ENCODE measurements at regions not wholly inside any gene's neighbourhood (a gene's known extent, or its start where the extent isn't known, plus 50 kb on each side); places are given as distances from the start of the nearest gene placed in this dataset.

GRCh38 chr11:122178795-122179194 is 62.8 kb upstream of the BLID start:
- no peak for DNase-seq
- Histone ChIP-seq H2AFZ (ENCODE audit: low read length) (no peak overlapping the region), H4K20me1 (ENCODE audit: insufficient read depth, low read length) (no peaks in the 10 kb centered on the region), H3K27ac (ENCODE audit: low read length) (no peak overlapping the region), H3K36me3 (replicated peaks; ENCODE audit: insufficient read depth, low read length) (no peaks in the 10 kb centered on the region), H3K4me1 (ENCODE audit: low read length) (no peaks in the 10 kb centered on the region), H3K4me3 (ENCODE audit: low read length) (no peak overlapping the region), H3K27me3 (replicated peaks; ENCODE audit: insufficient read depth, low read length) (no peaks in the 10 kb centered on the region), H3K9ac (ENCODE audit: low read length) (no peak overlapping the region), H3K4me2 (ENCODE audit: low read depth, low read length) (no peak overlapping the region), H3F3A (ENCODE audit: insufficient read depth, low read length) (no peaks in the 10 kb centered on the region), H3K9me2 (replicated peaks; ENCODE audit: insufficient read depth, low read length) (no peaks in the 10 kb centered on the region), H3K9me3 (replicated peaks; ENCODE audit: insufficient read depth, low read length) (no peaks in the 10 kb centered on the region), H3K79me2 (ENCODE audit: low read length) (no peaks in the 10 kb centered on the region)
- no peak for TF ChIP-seq EZH2phosphoT487 (IDR thresholded peaks at IDR 0.05; ENCODE audit: low read length)

GRCh38 chr11:122177238-122177637 is 61.2 kb upstream of the BLID start:
- Histone ChIP-seq H3K9ac (ENCODE audit: low read length) (no peak overlapping the region), H2AFZ (ENCODE audit: low read length) (no peak overlapping the region), H3K9me2 (replicated peaks; ENCODE audit: insufficient read depth, low read length) (no peaks in the 10 kb centered on the region), H3K27me3 (replicated peaks; ENCODE audit: insufficient read depth, low read length) (no peaks in the 10 kb centered on the region), H3K36me3 (replicated peaks; ENCODE audit: insufficient read depth, low read length) (no peaks in the 10 kb centered on the region), H3K9me3 (replicated peaks; ENCODE audit: insufficient read depth, low read length) (no peaks in the 10 kb centered on the region), H3K79me2 (ENCODE audit: low read length) (no peaks in the 10 kb centered on the region), H3K27ac (ENCODE audit: low read length) (no peak overlapping the region), H3K4me1 (ENCODE audit: low read length) (no peaks in the 10 kb centered on the region), H3K4me3 (ENCODE audit: low read length) (no peak overlapping the region), H4K20me1 (ENCODE audit: insufficient read depth, low read length) (no peaks in the 10 kb centered on the region), H3F3A (ENCODE audit: insufficient read depth, low read length) (no peaks in the 10 kb centered on the region), H3K4me2 (ENCODE audit: low read depth, low read length) (no peak overlapping the region)
- no peak for DNase-seq
- no peak for TF ChIP-seq EZH2 (optimal IDR thresholded peaks at IDR 0.05; ENCODE audit: low read depth, low read length)
- TF ChIP-seq EZH2phosphoT487 (IDR thresholded peaks at IDR 0.05; ENCODE audit: low read length) = no peak
- no peak for TF ChIP-seq CTCF (IDR thresholded peaks at IDR 0.05; ENCODE audit: low read length)

- no peaks in the 10 kb centered on the region for H3K9me2 ChIP-seq (replicated peaks; ENCODE audit: insufficient read depth, low read length)
- no peaks in the 10 kb centered on the region for H3F3A ChIP-seq (ENCODE audit: insufficient read depth, low read length)
- H3K4me3 ChIP-seq (ENCODE audit: low read length) = no peak overlapping the region
- no peaks in the 10 kb centered on the region for H3K4me1 ChIP-seq (ENCODE audit: low read length)
- no peaks in the 10 kb centered on the region for H3K79me2 ChIP-seq (ENCODE audit: low read length)
- no peaks in the 10 kb centered on the region for H4K20me1 ChIP-seq (ENCODE audit: insufficient read depth, low read length)
- no peaks in the 10 kb centered on the region for H3K27me3 ChIP-seq (replicated peaks; ENCODE audit: insufficient read depth, low read length)
- no peaks in the 10 kb centered on the region for H3K9me3 ChIP-seq (replicated peaks; ENCODE audit: insufficient read depth, low read length)
- no peaks in the 10 kb centered on the region for H3K36me3 ChIP-seq (replicated peaks; ENCODE audit: insufficient read depth, low read length)
- no peak overlapping the region for H2AFZ ChIP-seq (ENCODE audit: low read length)
- no peak for DNase-seq
- no peak overlapping the region for H3K27ac ChIP-seq (ENCODE audit: low read length)
- TF ChIP-seq CTCF (IDR thresholded peaks at IDR 0.05; ENCODE audit: low read length) (no peak), EZH2phosphoT487 (IDR thresholded peaks at IDR 0.05; ENCODE audit: low read length) (no peak), EZH2 (optimal IDR thresholded peaks at IDR 0.05; ENCODE audit: low read depth, low read length) (no peak)
- no peak overlapping the region for H3K9ac ChIP-seq (ENCODE audit: low read length)
- H3K4me2 ChIP-seq (ENCODE audit: low read depth, low read length) = no peak overlapping the region
These were observed 60.6 kb upstream of the BLID start for GRCh38 chr11:122176651-122177050.

GRCh38 chr11:122175306-122175705 is 59.3 kb upstream of the BLID start:
- Histone ChIP-seq H3F3A (ENCODE audit: insufficient read depth, low read length) (no peaks in the 10 kb centered on the region), H4K20me1 (ENCODE audit: insufficient read depth, low read length) (no peaks in the 10 kb centered on the region), H3K4me2 (ENCODE audit: low read depth, low read length) (no peak overlapping the region), H3K36me3 (replicated peaks; ENCODE audit: insufficient read depth, low read length) (no peaks in the 10 kb centered on the region), H3K27me3 (replicated peaks; ENCODE audit: insufficient read depth, low read length) (no peaks in the 10 kb centered on the region), H3K9ac (ENCODE audit: low read length) (no peak overlapping the region), H3K4me1 (ENCODE audit: low read length) (no peaks in the 10 kb centered on the region), H3K4me3 (ENCODE audit: low read length) (no peak overlapping the region), H3K79me2 (ENCODE audit: low read length) (no peaks in the 10 kb centered on the region), H3K9me3 (replicated peaks; ENCODE audit: insufficient read depth, low read length) (no peaks in the 10 kb centered on the region), H3K9me2 (replicated peaks; ENCODE audit: insufficient read depth, low read length) (no peaks in the 10 kb centered on the region), H3K27ac (ENCODE audit: low read length) (no peak overlapping the region), H2AFZ (ENCODE audit: low read length) (no peak overlapping the region)
- no peak for DNase-seq
- TF ChIP-seq EZH2 (optimal IDR thresholded peaks at IDR 0.05; ENCODE audit: low read depth, low read length) (no peak), CTCF (IDR thresholded peaks at IDR 0.05; ENCODE audit: low read length) (no peak), EZH2phosphoT487 (IDR thresholded peaks at IDR 0.05; ENCODE audit: low read length) (no peak)
